C4-2B (cell line): ENCODE measurements at regions not wholly inside any gene's neighbourhood (a gene's known extent, or its start where the extent isn't known, plus 50 kb on each side); places are given as distances from the start of the nearest gene placed in this dataset.

Source experiments
- CTCF ChIP-seq: fragments of 450-650 bp; conservative IDR thresholded peaks from 2 replicates; pipeline ENCODE4 v1.5.1; 2017; ENCODE audit warnings: mild to moderate bottlenecking
- ZFX ChIP-seq: fragments of 450-650 bp; IDR thresholded peaks from 2 replicates; pipeline ENCODE4 v1.6.1; 2017

GRCh38 chr18:37779220-37779619 is 213.6 kb upstream of the CELF4 start:
- no peak for TF ChIP-seq CTCF
- TF ChIP-seq ZFX = no peak
